ENCODE measurements at regions not wholly inside any gene's neighbourhood (a gene's known extent, or its start where the extent isn't known, plus 50 kb on each side); places are given as distances from the start of the nearest gene placed in this dataset.

DNA sequence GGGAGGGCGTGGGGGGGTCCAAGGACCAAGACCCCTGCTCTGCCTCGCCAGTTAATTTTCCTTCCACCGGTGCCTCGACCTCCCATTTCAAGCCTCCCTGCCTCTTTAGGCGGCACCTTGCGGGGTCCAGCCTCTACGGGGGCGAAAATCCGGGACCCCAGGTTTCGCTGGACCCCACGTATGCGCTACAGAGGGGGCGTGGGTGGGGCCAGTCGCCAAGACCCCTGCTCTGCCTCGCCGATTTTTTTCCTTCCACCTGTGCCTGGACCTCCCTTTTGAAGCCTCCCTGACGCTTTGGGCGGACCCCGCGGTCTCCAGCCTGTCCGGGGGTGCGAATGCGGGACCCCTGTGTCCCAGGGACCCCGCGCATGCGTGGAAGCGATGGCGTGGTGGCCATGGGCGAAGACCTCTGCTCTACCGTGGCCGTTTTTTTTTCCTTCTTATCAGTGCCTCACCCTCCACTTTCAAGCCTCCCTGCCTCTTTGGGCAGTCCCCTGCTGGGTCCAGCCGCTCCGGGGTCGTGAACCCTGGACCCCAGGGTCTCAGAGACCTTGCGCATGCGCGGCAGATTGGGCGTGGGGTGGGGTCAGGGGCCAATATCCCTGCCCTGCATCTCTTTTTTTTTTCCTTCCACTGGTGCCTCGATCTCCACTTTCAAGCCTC lies 324.2 kb downstream of the ALG10 start:
- no peak for DNase-seq (ENCODE audit: low spot score)

DNA sequence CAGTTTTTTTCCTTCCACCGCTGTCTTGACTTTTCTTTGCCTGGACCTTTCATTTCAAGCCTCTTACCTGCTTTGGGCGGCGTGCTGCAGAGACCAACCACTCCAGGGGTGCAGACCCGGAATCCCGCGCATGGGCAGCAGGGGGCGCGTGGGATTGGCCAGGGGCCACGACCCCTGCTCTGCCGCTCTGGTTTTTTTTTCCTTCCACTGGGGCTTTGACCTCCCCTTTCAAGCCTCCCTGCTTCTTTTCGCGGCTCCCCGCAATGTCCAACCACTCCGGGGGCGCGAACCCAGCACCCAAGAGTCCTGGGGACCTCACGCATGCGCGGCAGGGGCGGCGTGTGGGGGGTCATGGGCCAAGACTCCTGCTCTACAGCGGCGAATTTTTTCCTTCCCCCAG lies 325.1 kb downstream of the ALG10 start:
- DNase-seq (ENCODE audit: low spot score) = no peak

DNA sequence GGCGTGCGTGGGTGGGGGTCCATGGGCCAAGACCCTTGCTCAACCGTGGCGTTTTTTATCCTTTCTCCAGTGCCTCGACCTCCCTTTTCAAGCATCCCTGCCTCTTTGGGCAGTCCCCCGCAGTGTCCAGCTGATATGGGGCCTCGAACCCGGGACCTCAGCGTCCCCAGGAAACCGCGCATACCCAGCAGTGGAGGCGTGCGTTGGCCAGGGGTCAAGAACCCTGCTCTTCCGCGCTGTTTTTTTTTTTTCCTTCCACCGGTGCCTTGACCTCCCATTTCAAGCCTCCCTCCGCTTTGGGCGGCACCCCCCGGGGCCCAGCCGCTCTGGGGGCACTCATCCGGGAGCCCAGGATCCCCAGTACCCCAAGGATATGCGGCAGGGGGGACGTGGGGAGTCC lies 325.8 kb downstream of the ALG10 start:
- no peak for DNase-seq (ENCODE audit: low spot score)

DNA sequence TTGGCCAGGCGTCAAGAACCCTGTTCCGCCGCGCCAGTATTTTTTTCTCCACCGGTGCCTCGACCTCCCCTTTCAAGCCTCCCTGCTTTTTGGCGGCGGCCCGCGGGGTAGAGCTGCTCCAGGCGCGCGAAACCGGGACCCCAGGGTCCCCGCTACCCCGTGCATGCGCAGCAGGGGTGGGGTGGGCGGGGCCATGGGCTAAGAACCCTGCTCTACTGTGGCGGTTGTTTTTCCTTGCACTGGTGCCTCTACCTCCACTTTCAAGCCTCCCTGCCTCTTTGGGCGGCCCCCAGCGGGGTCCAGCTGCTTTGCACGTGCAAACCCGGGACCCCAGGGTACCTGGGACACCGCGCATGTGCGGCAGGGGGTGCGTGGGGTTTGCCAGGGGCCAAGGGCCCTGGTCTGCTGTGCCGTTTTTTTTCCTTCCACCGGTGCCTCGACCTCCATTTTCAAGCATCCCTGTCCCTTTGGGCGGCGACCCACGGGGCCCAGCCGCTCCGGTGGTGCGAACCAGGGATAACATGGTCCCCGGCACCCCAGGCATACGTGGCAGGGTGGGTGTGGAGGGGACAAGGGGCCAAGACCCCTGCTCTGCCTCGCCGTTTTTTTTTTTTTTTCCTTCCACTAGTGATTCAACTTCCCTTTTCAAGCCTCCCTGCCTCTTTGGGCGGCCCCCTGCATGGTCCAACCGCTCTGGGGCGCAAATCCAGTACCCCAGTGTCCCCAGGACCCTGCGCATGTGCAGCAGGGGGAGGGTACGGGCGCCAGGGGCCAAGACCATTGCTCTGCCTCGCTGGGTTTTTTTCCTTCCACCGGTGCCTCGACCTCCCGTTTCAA lies 326.8 kb downstream of the ALG10 start:
- DNase-seq (ENCODE audit: low spot score) = no peak

DNA sequence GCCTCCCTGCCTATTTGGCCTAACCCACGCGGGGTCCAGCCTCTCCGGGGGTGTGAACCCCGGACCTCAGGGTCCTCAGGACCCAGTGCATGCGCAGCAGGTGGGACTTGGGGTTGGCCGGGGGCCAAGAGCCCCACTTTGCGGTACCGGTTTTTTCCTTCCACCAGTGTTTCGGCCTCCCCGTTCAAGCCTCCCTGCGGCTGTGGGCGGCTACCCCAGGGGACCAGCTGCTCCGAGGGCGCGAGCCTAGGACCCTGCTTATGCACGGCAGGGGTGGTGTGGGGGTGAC lies 327.3 kb downstream of the ALG10 start:
- no peak for DNase-seq (ENCODE audit: low spot score)

DNA sequence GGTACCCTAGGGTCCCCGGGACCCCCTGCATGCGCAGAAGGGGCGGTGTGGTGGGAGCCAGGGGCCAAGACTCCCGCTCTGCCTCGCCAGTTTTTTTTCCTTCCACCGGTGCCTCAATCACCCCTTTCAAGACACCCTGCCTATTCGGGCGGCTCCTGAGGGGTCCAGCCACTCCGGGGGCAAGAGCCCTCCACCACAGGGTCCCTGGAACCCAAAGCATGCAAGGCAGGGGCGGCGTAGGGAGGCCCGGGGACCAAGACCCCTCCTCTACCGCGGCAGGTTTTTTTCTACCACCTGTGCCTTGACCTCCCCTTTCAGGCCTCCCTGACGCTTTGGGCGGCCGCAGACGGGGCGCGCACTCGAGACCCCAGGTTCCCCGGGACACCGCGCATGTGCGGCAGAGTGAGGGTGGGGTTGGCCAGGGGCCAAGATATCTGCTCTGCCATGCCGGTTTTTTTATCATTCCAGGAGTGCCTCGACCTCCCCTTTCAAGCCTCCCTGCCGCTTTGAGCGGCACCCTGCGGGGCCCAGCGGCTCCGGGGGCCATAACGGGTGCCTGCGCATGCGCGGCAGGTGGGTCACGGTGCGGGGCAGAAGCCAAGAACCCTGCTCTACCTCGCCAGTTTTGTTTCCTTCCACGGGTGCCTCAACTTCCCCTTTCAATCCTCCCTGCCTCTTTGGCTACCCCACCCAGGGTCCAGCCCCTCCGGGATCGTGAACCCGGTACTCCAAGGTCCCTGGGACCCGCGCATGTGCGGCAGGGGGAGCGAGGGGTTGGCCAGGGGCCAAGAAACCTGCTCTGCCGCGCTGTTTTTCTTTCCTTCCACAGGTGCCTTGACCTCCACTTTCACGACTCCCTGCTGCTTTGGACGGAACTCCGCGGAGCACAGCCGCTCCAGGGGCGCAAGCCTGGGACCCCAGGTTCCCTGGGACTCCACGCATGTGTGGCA lies 328.1 kb downstream of the ALG10 start:
- no peak for DNase-seq (ENCODE audit: low spot score)

DNA sequence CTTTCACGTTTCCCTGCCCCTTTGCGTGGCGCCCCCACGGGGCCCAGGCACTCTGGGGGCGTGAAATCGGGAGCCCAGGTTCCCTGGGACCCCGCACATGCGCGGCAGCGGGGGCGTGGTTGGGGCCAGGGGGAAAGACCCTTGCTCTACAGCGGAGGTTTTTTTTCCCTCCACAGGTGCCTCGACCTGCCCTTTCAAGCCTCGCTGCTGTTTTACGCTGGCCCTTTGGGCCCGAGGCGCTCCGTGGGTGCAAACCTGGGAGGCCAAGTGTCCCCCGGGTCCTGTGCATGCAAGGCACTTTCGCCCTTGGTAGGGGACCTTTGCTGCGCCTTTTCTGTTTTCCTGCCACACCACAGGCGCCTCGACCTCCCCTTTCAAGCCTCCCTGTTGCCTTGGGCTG lies 329.8 kb downstream of the ALG10 start:
- DNase-seq (ENCODE audit: low spot score) = no peak

DNA sequence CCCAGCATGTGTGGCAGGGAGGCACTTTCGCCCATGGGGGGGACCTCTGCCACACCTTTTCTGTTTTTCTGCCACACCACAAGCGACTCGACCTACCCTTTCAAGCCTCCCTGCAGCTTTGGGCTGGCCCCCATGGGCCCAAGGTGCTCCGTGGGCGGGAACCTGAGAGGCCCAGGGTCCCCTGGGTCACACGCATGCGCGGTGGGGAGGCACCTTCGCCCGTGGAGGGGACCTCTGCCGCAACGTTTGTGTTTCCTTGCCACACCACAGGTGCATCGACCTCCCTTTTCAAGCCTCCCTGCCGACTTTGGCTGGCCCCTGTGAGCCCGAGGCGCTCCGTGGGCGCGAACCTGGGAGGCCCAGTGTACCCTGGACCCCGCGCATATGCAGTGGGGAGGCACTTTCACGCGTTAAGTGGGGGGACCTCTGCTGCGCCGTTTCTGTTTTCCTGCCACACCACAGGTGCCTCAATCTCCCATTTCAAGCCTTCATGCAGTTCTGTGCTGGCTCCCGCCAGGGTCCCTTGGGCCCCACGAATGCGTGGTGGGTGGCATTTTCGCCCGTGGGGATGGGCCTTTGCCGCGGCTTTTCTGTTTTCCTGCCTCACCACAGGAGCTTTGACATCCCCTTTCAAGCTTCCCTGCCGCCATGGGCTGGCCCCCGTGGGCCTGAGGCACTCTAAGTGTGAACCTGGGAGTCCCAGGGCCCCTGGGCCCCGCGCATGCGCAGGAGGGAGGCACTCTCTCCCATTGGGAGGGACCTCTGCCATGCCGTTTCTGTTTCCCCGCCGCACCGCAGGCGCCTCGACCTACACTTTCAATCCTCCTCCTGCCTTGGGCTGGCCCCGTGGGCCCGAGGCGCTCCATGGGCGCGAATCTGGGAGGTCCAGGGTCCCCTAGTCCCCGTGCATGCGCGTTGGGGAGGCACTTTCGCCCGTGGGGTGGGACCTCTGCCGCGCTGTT lies 332.2 kb downstream of the ALG10 start:
- no peak for DNase-seq (ENCODE audit: low spot score)

DNA sequence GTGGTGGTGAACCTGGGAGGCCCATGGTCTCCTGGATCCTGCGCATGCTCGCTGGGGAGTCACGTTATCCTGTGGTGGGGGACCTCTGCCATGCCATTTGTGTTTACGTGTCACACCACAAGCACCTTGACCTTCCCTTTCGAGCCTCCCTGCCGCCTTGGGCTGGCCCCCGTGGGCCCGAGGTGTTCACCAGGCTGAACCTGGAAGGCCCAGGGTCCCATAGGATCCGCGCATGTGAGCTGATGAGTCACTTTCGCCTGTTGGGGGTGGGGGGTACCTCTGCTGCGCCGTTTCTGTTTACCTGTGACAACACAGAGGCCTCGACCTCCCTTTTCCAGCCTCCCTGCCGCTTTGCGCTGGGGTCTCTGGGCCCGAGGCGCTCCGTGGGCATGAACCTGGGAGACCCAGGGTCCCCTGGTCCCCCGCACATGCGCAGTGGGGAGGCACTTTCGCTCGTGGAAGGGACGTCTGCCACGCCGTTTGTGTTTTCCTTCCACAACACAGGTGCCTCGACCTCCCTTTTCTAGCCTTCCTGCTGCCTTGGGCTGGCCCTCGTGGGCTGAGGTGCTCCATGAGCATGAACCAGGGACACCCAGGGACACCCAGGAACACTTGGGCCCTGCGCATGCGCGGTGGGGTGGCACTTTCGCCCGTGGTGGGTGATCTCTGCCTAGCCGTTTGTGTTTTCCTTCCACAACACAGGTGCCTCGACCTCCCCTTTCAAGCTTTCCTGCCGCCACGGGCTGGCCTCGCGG lies 334.1 kb downstream of the ALG10 start:
- no peak for DNase-seq (ENCODE audit: low spot score)

DNA sequence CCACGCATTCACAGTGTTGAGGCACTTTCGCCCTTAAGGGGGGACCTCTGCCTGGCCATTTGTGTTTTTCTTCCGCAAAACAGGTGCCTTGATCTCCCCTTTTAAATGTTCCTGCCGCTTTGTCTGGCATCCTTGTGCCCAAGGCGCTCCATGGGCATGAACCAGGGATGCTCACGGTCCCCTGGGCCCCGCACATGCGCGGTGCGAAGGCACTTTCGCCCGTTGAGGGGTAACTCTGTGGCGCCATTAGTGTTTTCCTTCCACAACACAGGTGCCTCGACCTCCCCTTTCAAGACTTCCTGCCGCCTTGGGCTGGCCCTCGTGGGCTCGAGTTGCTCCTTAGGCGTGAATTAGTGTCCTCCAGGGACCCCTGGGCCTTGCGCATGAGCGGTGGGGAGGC lies 335.5 kb downstream of the ALG10 start:
- DNase-seq (ENCODE audit: low spot score) = no peak

DNA sequence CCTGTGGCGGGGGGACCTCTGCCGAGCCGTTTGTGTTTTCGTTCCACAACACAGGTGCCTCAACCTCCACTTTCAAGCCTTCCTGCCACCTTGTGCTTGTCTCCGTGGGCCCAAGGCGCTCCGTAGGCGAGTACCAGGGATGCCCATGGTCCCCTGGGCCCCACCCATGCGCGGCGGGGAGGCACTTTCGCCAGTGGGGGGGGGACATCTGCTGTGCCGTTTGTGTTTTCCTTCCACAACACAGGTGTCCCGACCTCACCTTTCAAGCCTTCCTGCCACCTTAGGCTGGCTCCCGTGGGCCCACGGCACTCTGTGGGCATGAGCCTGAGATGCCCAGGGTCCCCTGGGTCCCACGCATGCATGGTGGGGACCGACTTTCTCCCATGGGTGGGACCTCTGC lies 335.9 kb downstream of the ALG10 start:
- no peak for DNase-seq (ENCODE audit: low spot score)

DNA sequence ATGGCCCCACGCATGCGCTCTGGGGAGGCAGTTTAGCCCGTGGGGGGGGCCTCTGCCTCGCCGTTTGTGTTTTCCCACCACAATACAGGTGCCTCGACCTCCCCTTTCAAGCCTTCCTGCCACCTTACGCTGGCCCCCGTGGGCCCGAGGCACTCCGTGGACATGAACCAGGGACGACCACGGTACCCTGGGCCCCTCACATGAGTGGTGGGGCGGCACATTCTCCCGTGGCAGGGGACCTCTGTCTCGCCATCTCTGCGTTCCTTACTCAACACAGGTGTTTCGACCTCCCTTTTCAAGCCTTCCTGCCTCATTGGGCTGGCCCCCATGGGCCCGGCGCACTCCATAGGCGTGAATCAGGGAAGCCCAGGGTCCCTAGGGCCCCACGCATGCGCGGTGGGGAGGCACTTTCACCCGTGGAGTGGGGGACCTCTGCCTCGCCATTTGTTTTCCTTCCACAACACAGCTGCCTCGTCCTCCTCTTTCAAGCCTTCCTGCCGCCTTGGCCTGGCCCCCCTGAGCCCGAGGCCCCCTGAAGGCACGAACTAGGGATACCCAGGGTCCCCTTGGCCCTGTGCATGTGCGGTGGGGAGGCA lies 339.5 kb downstream of the ALG10 start:
- DNase-seq (ENCODE audit: low spot score) = no peak

DNA sequence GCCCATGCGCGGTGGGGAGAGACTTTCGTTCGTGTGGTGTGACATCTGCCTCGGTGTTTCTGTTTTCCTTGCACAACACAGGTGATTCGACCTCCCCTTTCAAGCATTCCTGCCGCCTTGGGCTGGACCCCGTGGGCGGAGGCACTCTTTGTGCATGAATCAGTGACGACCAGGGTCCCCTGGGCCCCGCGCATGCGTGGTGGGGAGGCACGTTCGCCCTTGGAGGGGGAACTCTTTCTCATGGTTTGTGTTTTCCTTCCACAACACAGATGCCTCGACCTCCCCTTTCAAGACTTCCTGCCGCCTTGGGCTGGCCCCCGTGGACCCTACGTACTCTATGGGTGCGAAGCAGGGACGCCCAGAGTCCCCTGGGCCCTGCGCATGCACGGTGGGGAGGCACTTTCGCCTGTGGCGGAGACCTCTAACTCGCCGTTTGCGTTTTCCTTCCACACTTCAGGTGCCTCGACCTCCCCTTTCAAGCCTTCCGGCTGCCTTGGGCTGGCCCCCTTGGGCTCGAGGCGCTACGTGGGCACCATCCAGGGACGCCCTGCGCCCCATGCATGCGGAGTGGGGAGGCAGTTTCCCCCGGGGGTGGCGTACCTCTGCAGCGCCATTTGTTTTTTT lies 340.9 kb downstream of the ALG10 start:
- DNase-seq (ENCODE audit: low spot score) = no peak

DNA sequence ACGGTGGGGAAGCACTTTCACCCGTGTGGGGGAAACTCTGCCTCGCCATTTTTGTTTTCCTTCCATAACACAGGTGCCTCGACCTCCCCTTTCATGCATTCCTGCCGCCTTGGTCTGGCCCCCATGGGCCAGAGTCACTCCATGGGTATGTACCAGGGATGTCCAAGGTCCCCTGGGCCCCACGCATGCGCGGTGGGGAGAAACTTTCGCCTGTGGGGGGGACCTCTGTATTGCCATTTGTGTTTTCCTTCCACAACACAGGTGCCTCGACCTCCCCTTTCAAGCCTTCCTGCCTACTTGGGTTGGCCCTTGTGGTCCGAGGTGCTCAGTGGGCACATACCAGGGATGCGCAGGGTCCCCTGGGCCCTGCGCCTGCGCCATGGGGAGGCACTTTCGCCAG lies 345.8 kb downstream of the ALG10 start:
- no peak for DNase-seq (ENCODE audit: low spot score)

DNA sequence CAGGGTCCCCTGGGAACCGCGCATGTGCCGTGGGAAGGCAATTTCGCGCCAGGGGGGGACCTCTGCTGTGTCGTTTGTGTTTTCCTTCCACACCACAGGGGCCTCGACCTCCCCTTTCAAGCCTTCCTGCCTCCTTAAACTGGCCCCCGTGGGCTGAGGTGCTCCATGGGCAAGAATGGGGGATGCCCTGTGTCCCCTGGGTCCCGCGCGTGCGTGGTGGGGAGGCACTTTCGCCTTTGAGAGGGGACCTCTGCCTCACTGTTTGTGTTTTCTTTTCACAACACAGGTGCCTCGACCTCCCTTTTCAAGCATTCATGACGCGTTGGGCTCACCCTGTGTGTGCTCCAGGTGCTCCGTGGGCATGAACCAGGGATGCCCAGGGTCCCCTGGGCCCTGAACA lies 348.8 kb downstream of the ALG10 start:
- no peak for DNase-seq (ENCODE audit: low spot score)

DNA sequence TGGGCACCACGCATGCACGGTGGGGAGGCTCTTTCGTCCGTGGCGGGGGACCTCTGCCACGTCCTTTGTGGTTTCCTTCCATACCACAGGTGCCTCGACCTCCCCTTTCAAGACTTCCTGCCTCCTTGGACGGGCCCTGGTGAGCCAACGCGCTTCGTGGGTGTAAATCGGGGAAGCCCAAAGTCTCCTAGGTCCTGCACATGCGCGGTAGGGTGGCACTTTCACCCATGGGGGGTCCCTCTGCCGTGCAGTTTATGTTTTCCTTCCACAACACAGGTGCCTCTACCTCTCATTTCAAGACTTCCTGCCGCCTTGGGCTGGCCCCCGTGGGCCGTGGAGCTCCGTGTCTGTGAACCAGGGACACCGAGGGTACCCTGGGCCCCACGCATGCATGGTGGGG lies 349.7 kb downstream of the ALG10 start:
- DNase-seq (ENCODE audit: low spot score) = no peak

DNA sequence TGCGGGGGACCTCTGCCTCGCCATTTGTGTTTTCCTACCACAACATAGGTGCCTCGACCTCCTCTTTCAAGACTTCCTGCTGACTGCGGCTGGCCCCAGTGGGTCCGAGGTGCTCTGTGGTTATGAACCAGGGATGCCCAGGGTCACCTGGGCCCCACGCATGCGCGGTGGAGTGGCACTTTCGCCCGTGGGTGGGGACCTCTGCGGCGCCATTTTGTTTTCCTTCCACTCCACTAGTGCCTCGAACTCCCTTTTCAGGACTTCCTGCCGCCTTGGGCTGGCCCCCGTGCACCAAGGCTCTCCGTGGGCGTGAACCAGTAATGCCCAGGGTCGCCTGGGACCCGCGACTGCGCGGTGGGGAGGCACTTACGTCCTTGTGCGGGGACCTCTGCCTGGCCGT lies 351.6 kb downstream of the ALG10 start:
- no peak for DNase-seq (ENCODE audit: low spot score)

DNA sequence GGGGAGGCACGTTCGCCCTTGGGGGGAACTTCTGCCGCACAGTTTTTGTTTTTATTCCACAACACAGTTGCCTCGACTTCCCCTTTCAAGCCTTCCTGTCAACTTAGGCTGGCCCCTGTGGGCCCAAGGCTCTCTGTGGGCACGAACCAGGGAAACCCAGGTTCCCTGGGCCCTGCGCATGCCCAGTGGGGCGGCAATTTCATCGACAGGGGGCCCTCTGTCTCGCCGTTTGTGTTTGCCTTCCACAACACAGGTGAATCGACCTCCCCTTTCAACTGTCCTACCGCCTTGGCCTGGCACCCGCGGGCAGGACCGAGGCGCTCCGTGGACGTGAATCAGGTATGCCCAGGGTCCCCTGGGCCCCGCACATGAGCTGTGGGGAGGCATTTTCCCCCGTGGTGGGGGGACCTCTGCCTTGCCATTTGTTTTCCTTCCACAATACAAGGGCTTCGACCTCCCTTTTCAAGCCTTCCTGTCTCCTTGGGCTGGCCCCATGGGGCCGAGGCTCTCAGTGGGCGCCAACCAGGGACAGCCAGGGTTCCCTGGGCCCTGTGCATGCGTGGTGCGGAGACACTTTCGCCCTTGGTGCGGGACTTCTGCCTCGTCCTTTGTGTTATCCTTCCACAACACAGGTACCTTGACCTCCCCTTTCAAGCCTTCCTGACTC lies 354.0 kb downstream of the ALG10 start:
- no peak for DNase-seq (ENCODE audit: low spot score)

DNA sequence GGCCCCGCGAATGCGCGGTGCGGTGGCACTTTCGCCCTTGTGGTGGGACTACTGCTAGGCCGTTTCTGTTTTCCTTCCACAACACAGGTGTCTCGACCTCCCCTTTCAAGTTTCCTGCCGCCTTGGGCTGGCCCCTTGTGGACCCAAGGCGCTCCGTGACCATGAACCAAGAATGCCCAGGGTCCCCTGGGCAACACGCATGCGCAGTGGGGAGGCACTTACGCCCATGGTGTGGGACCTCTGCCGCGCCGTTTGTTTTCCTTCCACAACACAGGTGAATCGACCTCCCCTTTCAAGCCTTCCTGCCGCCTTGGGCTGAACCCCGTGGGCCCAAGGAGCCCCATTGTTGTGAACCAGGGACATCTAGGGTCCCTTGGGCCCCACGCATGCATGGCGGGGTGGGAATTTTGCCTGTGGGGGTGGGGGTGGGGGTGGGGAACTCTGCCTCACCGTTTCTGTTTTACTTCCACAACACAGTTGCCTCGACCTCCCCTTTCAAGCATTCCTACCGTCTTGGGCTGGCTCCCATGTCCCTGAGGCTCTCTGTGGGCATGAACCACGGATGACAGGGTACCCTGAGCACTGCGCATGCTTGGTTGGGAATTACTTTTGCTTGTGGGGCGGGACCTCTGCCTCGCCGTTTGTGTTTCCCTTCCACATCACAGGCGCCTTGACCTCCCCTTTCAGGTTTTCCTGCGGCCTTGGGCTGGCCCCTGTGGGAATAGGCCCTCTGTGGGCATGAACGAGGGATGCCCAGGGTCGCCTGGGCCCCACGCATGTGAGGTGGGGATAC lies 355.1 kb downstream of the ALG10 start:
- no peak for DNase-seq (ENCODE audit: low spot score)
